Breast epithelium (tissue), 4 donors: ENCODE measurements at regions not wholly inside any gene's neighbourhood (a gene's known extent, or its start where the extent isn't known, plus 50 kb on each side); places are given as distances from the start of the nearest gene placed in this dataset.

ENCODE experiments used
- DNase-seq, 2 donors: peaks; one replicate each; pipeline ENCODE4 v3.0.0-alpha.2; 2019; ENCODE audit warnings: low spot score in 2 of 2
- H3K27ac ChIP-seq, 2 donors: fragments of 200-600 bp; sonication (generic) in 1 of 2; one replicate each; pipeline ENCODE4 v1.5.1; 2016 to 2019; ENCODE audit warnings: mild to moderate bottlenecking in 1 of 2
- H3K27me3 ChIP-seq, 2 donors: fragments of 200-600 bp; sonication (generic) in 1 of 2; one replicate each; pipeline versions ENCODE4 v1.5.1 to v1.6.0; 2017 to 2019; ENCODE audit warnings: control low read depth in 1 of 2, mild to moderate bottlenecking in 1 of 2
- H3K36me3 ChIP-seq: fragments of 200-600 bp; one replicate; pipeline ENCODE4 v1.5.1; 2019
- H3K4me1 ChIP-seq, 2 donors: fragments of 200-600 bp; sonication (generic); one replicate each; pipeline ENCODE4 v1.5.1; 2016 to 2019; ENCODE audit warnings: control low read depth in 1 of 2
- H3K4me3 ChIP-seq, 3 donors: fragments of 200-600 bp; sonication (generic); 1 replicate in 2 of 3; 2 replicates in 1 of 3; pipeline ENCODE4 v1.5.1; 2016 to 2019; ENCODE audit warnings: mild to moderate bottlenecking in 3 of 3, moderate library complexity in 2 of 3
- H3K9me3 ChIP-seq, 2 donors: fragments of 200-600 bp; sonication (generic) in 1 of 2; one replicate each; pipeline ENCODE4 v1.5.1; 2016 to 2019; ENCODE audit warnings: control low read depth in 1 of 2
- POLR2A ChIP-seq: fragments of 450-650 bp; IDR thresholded peaks from one replicate; pipeline ENCODE4 v1.6.1; 2016; ENCODE audit warnings: antibody characterized with exemption, mild to moderate bottlenecking, moderate library complexity
- POLR2AphosphoS5 ChIP-seq, 3 donors: sonication (generic); formaldehyde crosslinking; IDR thresholded peaks; one replicate each; pipeline ENCODE4 v1.6.1; 2017; ENCODE audit warnings: antibody characterized with exemption in 3 of 3
- intact Hi-C: fragments of 100-400 bp; cut with DNase I; formaldehyde crosslinking; loops from one replicate; pipeline ENCODE4 v1.15.1; 2023; ENCODE audit warnings: low total_unique reads
- TF ChIP-seq, protein P1 (sequence below), 3 donors: fragments of 450-650 bp; IDR thresholded peaks; one replicate each; pipeline ENCODE4 v1.5.1; 2016 to 2017; ENCODE audit warnings: antibody characterized with exemption in 3 of 3, mild to moderate bottlenecking in 3 of 3, moderate library complexity in 3 of 3

DNA sequence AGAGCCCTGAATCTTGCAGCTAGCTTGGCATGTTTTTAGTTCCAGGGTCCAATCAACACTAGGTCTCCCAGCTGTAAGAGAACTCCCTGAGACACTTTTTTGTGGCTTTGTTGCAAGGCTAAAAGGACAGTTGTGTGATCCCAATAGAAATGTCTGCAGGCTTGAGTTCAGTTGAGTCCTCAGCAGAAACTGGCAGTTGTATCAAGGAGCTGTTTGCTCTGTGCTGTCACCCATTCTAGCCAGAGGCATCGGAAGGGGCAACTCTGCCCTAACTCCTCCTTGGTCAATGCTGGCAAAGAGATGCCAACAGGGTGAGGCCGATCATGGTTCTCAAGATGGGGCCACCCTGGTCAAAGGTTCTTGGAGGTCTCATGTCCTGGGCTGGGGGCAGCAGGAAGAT, 224.1 kb downstream of the BUB3 start:
- no peaks in the 10 kb centered on the region for H3K4me1 ChIP-seq
- H3K27me3 ChIP-seq = no peaks in the 10 kb centered on the region
- no peak overlapping the region for H3K4me3 ChIP-seq
- intact Hi-C loops = no loop called here
- H3K27ac ChIP-seq = no peak overlapping the region
- TF ChIP-seq, protein P1, sequence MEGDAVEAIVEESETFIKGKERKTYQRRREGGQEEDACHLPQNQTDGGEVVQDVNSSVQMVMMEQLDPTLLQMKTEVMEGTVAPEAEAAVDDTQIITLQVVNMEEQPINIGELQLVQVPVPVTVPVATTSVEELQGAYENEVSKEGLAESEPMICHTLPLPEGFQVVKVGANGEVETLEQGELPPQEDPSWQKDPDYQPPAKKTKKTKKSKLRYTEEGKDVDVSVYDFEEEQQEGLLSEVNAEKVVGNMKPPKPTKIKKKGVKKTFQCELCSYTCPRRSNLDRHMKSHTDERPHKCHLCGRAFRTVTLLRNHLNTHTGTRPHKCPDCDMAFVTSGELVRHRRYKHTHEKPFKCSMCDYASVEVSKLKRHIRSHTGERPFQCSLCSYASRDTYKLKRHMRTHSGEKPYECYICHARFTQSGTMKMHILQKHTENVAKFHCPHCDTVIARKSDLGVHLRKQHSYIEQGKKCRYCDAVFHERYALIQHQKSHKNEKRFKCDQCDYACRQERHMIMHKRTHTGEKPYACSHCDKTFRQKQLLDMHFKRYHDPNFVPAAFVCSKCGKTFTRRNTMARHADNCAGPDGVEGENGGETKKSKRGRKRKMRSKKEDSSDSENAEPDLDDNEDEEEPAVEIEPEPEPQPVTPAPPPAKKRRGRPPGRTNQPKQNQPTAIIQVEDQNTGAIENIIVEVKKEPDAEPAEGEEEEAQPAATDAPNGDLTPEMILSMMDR (IDR thresholded peaks at IDR 0.05) = no peak
- TF ChIP-seq POLR2AphosphoS5 (IDR thresholded peaks at IDR 0.05) = no peak
- no peak for TF ChIP-seq POLR2A
- H3K36me3 ChIP-seq = no peaks in the 10 kb centered on the region
- no peaks in the 10 kb centered on the region for H3K9me3 ChIP-seq
- DNase-seq = no peak

DNA sequence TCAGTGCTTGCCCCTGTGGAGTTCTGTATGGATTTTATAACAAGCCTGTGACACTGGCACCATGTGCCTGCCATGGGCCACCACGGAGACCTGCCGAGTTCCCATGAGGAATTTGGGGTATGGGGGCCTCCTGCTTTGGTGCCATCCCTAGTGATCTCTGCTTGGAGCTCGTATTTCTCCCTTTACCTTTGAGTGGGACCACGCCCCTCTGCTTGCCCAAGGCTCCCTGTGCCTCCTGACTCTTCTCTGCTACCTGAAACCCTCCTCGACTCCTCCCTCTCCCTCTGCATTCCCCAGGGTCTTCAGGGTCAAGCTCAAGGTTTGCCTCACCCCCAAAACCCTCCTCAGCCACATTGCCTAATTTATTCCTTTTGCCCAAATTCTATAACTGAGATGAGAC, 225.0 kb downstream of the BUB3 start:
- H3K36me3 ChIP-seq = no peaks in the 10 kb centered on the region
- H3K27ac ChIP-seq = no peak overlapping the region
- H3K4me1 ChIP-seq = no peaks in the 10 kb centered on the region
- no peak for DNase-seq
- no peak overlapping the region for H3K4me3 ChIP-seq
- intact Hi-C loops = no loop called here
- H3K9me3 ChIP-seq = no peaks in the 10 kb centered on the region
- no peaks in the 10 kb centered on the region for H3K27me3 ChIP-seq
- TF ChIP-seq POLR2A (no peak), POLR2AphosphoS5 (IDR thresholded peaks at IDR 0.05) (no peak)
- TF ChIP-seq, protein P1 (IDR thresholded peaks at IDR 0.05) = no peak

GRCh38 chr10:123380491-123381085, 226.4 kb downstream of the BUB3 start:
- intact Hi-C loops = no loop called here
- Histone ChIP-seq H3K27me3 (no peaks in the 10 kb centered on the region), H3K27ac (no peak overlapping the region), H3K9me3 (peaks cover 4% of the 10 kb centered on the region in 2 donors), H3K4me3 (no peak overlapping the region), H3K4me1 (no peaks in the 10 kb centered on the region), H3K36me3 (no peaks in the 10 kb centered on the region)
- DNase-seq = no peak
- TF ChIP-seq POLR2A (no peak), POLR2AphosphoS5 (IDR thresholded peaks at IDR 0.05) (no peak)
- TF ChIP-seq, protein P1 (IDR thresholded peaks at IDR 0.05) = peak in 2 of 3 donors; percentile 24 to 29

- H3K27ac ChIP-seq = no peak overlapping the region
- peaks cover 4 to 9% of the 10 kb centered on the region in 2 donors for H3K9me3 ChIP-seq
- intact Hi-C loops = no loop called here
- DNase-seq = no peak
- no peaks in the 10 kb centered on the region for H3K36me3 ChIP-seq
- H3K27me3 ChIP-seq = no peaks in the 10 kb centered on the region
- TF ChIP-seq, protein P1 (IDR thresholded peaks at IDR 0.05) = no peak
- TF ChIP-seq POLR2A = no peak
- TF ChIP-seq POLR2AphosphoS5 (IDR thresholded peaks at IDR 0.05) = no peak
- no peaks in the 10 kb centered on the region for H3K4me1 ChIP-seq
- no peak overlapping the region for H3K4me3 ChIP-seq
Measured at GRCh38 chr10:123381224-123381623, 227.0 kb downstream of the BUB3 start.

GRCh38 chr10:123382491-123382890, 228.3 kb downstream of the BUB3 start:
- Histone ChIP-seq H3K4me3 (no peak overlapping the region), H3K36me3 (no peaks in the 10 kb centered on the region), H3K4me1 (no peaks in the 10 kb centered on the region), H3K27me3 (no peaks in the 10 kb centered on the region), H3K27ac (no peak overlapping the region), H3K9me3 (peaks cover 4 to 9% of the 10 kb centered on the region in 2 donors)
- TF ChIP-seq, protein P1 (IDR thresholded peaks at IDR 0.05) = no peak
- TF ChIP-seq POLR2AphosphoS5 (IDR thresholded peaks at IDR 0.05) (no peak), POLR2A (no peak)
- intact Hi-C loops = no loop called here
- no peak for DNase-seq
